Psoas muscle (tissue), 7 donors: ENCODE measurements at regions not wholly inside any gene's neighbourhood (a gene's known extent, or its start where the extent isn't known, plus 50 kb on each side); places are given as distances from the start of the nearest gene placed in this dataset.

Source experiments
- ATAC-seq, 4 donors: fragments of 200-7000 bp; cut with Tn5 transposase; one replicate each; pipeline ENCODE4 v1.9.1; 2020; ENCODE audit warnings: moderate library complexity in 3 of 4, mild to moderate bottlenecking in 2 of 4
- DNase-seq, 2 donors: peaks; one replicate each; pipeline ENCODE4 v3.0.0-alpha.2; 2020
- H3K27ac ChIP-seq: fragments of 200-600 bp; one replicate; pipeline ENCODE4 v1.8.0; 2022
- H3K27me3 ChIP-seq, 3 donors: fragments of 200-600 bp in 1 of 3; one replicate each; pipeline versions ENCODE4 v1.6.1 to v1.8.0; 2013 to 2022; ENCODE audit warnings: low read length in 2 of 3, mild to moderate bottlenecking in 2 of 3, moderate library complexity in 1 of 3; ENCODE audit not compliant: insufficient read depth in 3 of 3
- H3K36me3 ChIP-seq, 2 donors: fragments of 200-600 bp in 1 of 2; one replicate each; pipeline versions ENCODE4 v1.6.1 to v1.8.0; 2013 to 2022; ENCODE audit warnings: low read depth in 1 of 2, mild to moderate bottlenecking in 1 of 2, moderate library complexity in 1 of 2; ENCODE audit not compliant: insufficient read depth in 1 of 2
- H3K4me1 ChIP-seq: fragments of 200-600 bp; one replicate; pipeline ENCODE4 v1.8.0; 2022
- H3K4me3 ChIP-seq: fragments of 200-600 bp; one replicate; pipeline ENCODE4 v1.8.0; 2022; ENCODE audit warnings: mild to moderate bottlenecking
- H3K9me3 ChIP-seq: fragments of 200-600 bp; one replicate; pipeline ENCODE4 v1.8.0; 2022
- WGBS, 3 donors: extraction: QIAGEN DNeasy Blood & Tissue Kit; methylation state at CpG; one replicate each; pipeline versions ENCODE4 v1.1.6 to v1.1.7; 2013; 5-methylcytosine and 5-hydroxymethylcytosine counted together
- intact Hi-C, 2 donors: fragments of 100-400 bp; cut with DNase I; formaldehyde crosslinking; loops; one replicate each; pipeline versions ENCODE4 v1.11.0 to v1.14.2; 2022
- TF ChIP-seq, protein P1 (sequence below): fragments of 200-600 bp; IDR thresholded peaks from one replicate; pipeline ENCODE4 v1.8.0; 2022; ENCODE audit warnings: antibody characterized with exemption
- donor health status: healthy with polysubstance abuse.
- donor health status: DM: no; HTN: no; CAD: no; lungs with moderate emphysema.
- donor health status: Bipolar disorder and iron deficiency.
- donor health status: healthy.
- donor health status: DM: yes; HTN: yes; CAD: no.
- donor health status: DM: no; HTN: no; CAD: no.
- donor health status: DM: yes; HTN: yes; CAD: no.

DNA sequence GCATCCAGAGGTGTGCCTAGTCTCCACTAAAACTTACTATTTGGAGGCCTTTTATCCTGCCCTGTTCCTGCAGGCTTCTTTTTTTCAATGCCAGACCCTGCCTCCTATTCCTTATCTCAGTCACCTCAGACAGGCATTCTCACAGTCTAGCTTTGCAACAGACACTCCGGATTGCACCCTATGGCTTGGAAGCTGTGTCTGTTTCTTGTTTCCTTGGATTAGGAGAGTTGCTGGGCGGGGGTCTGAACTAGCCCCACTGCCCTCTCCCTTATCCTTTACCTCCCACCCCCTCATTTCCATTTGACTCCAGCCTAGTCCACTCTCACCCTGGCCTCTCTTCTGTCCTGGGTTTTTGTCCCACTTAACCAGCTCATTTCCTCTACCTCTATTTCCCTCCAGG, 228.1 kb upstream of the CITED2 start:
- TF ChIP-seq, protein P1, sequence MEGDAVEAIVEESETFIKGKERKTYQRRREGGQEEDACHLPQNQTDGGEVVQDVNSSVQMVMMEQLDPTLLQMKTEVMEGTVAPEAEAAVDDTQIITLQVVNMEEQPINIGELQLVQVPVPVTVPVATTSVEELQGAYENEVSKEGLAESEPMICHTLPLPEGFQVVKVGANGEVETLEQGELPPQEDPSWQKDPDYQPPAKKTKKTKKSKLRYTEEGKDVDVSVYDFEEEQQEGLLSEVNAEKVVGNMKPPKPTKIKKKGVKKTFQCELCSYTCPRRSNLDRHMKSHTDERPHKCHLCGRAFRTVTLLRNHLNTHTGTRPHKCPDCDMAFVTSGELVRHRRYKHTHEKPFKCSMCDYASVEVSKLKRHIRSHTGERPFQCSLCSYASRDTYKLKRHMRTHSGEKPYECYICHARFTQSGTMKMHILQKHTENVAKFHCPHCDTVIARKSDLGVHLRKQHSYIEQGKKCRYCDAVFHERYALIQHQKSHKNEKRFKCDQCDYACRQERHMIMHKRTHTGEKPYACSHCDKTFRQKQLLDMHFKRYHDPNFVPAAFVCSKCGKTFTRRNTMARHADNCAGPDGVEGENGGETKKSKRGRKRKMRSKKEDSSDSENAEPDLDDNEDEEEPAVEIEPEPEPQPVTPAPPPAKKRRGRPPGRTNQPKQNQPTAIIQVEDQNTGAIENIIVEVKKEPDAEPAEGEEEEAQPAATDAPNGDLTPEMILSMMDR, result no peak
- H3K4me3 ChIP-seq, result no peak overlapping the region
- no peaks in the 10 kb centered on the region for H3K9me3 ChIP-seq
- H3K4me1 ChIP-seq, result peaks cover 12% of the 10 kb centered on the region
- H3K27me3 ChIP-seq, result no peaks in the 10 kb centered on the region
- 79 to 92% (median 82%) methylated on average over 2 of the region's 2 CpGs for WGBS, 3 donors
- no peaks in the 10 kb centered on the region for H3K36me3 ChIP-seq
- no peak for ATAC-seq
- no peak overlapping the region for H3K27ac ChIP-seq
- intact Hi-C loops, result loop anchor here in 1 of 2 donors (10.0 kb wide), 1 partner anchor 62 kb away; no protein-coding TSS in a partner anchor
- DNase-seq, result no peak

DNA sequence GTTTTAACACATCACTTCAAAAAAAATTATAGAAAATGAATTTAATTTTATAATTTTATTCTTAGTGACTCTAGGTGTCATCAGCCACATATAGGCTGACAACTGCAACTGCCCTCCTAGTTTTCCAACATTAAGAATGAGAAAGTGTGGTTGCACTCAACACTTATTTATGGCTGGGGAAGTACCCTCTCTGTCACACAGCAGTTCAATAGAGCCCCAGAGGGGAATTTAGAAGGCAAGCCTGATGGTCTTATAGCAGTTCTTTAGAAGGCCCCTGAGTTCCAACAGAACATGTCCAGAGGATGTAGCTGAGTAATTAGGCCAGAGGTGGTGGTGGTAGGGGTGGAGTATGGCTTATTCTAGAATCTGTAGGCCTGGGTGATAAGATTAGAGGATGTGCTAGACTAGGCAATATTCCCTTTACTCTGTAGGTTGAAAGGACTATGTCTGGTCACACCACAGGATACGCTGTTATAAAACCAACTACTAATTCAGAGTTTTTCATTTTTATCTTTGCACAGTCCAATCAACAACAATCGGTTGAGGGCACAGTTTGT, 226.5 kb upstream of the CITED2 start:
- Histone ChIP-seq H3K27me3 (no peaks in the 10 kb centered on the region), H3K27ac (no peak overlapping the region), H3K4me3 (no peak overlapping the region), H3K4me1 (peaks cover 20% of the 10 kb centered on the region), H3K36me3 (no peaks in the 10 kb centered on the region), H3K9me3 (no peaks in the 10 kb centered on the region)
- ATAC-seq (no peak), DNase-seq (no peak)
- WGBS, 3 donors, result 88 to 97% (median 97%) methylated on average over 2 of the region's 2 CpGs
- TF ChIP-seq, protein P1, result no peak
- intact Hi-C loops, result loop anchor here in 1 of 2 donors (10.0 kb wide), 1 partner anchor 64 kb away; no protein-coding TSS in a partner anchor

DNA sequence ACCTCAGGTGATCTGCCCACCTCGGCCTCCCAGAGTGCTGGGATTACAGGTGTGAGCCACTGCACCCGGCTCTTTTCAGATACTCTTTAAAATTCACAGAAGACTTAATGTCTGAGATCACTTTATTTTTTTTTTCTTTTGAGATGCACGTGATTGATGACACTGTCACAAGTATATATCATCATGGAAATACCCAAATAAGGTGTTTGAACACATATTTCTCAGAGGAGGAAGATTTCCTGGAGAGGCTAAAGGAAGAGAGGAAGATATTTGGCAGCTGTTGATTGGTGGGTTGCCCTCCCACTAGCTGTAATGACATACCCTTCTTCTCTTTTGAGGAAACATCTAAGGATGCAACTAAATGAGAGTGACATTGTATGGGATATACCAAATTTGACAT, 225.9 kb upstream of the CITED2 start:
- peaks cover 20% of the 10 kb centered on the region for H3K4me1 ChIP-seq
- H3K27me3 ChIP-seq, result no peaks in the 10 kb centered on the region
- no peaks in the 10 kb centered on the region for H3K9me3 ChIP-seq
- ATAC-seq, result no peak
- H3K27ac ChIP-seq, result no peak overlapping the region
- intact Hi-C loops, result loop anchor here in 1 of 2 donors (10.0 kb wide), 1 partner anchor 64 kb away; no protein-coding TSS in a partner anchor
- DNase-seq, result no peak
- 94 to 98% (median 98%) methylated on average over 3 of the region's 3 CpGs for WGBS, 3 donors
- H3K4me3 ChIP-seq, result no peak overlapping the region
- no peaks in the 10 kb centered on the region for H3K36me3 ChIP-seq
- TF ChIP-seq, protein P1, result no peak

DNA sequence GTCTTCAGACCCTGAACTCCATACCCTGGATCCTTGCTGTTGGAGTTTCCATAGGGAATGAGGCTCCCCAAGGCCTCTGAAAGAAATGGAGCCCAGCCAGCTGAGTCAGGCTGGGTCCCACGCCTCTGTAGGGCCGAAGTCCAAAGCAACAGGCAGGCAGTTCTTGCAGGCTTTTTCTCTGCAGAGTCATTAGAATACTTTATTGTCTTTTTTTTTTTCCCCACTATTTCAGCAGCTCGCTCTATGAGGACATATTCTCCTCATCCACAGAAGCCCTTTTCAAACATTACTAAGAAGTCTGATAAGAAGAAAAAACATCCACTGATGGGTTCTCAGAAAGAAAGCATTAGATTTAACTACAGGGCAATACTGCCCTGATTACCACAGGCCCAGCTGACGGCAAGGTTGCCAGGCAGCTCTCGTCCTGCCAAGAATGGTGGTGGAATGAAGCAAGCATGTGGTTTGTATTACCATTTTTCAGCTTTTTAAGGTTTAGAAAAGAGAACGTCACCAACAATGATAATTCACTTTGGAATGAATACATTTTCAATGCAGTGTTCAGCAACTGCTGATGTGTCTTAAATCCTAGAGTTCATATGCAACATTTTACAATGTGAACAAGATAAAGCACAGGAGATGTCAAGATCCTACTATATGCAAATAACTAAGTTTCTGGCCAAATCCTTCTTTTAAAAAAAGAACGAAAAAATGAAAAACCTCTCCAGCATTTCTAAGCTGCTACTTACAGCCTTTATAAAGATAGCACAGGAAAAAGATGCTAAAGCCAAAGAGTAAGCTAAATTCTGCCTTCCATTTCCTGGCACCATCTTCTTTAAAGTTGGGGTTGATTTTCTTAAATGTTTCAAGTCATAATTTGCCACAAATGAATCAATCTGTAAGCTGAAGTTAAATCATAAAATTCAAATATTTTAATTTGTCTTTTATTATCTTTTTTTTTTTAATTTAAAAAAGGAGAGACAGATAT, 223.6 kb upstream of the CITED2 start:
- H3K4me1 ChIP-seq, result peaks cover 20% of the 10 kb centered on the region
- intact Hi-C loops, result loop anchor here in 1 of 2 donors (5.0 kb wide), 1 partner anchor 89 kb away; no protein-coding TSS in a partner anchor
- TF ChIP-seq, protein P1, result no peak
- ATAC-seq (peak; percentile 78 to 88 (median 83)), DNase-seq (peak; percentile 77)
- H3K9me3 ChIP-seq, result no peaks in the 10 kb centered on the region
- 16 to 24% (median 17%) methylated on average over 7 of the region's 7 CpGs for WGBS, 3 donors
- H3K4me3 ChIP-seq, result peak overlapping the region; percentile 17
- H3K27me3 ChIP-seq, result no peaks in the 10 kb centered on the region
- H3K36me3 ChIP-seq, result no peaks in the 10 kb centered on the region
- H3K27ac ChIP-seq, result peak overlapping the region; percentile 73
